Peyer's patch (tissue), 4 donors: ENCODE measurements at regions not wholly inside any gene's neighbourhood (a gene's known extent, or its start where the extent isn't known, plus 50 kb on each side); places are given as distances from the start of the nearest gene placed in this dataset.

Source experiments
- DNase-seq, 3 donors: peaks; one replicate each; pipeline ENCODE4 v3.0.0-alpha.2; 2017 to 2019
- H3K27ac ChIP-seq, 4 donors: fragments of 200-600 bp; sonication (generic); one replicate each; pipeline ENCODE4 v1.5.1; 2016 to 2019
- H3K27me3 ChIP-seq, 2 donors: fragments of 200-600 bp; sonication (generic); one replicate each; pipeline ENCODE4 v1.5.1; 2019
- H3K36me3 ChIP-seq, 3 donors: fragments of 200-600 bp; sonication (generic); one replicate each; pipeline ENCODE4 v1.5.1; 2016 to 2019
- H3K4me1 ChIP-seq, 4 donors: fragments of 200-600 bp; sonication (generic); one replicate each; pipeline ENCODE4 v1.5.1; 2016 to 2019
- H3K4me3 ChIP-seq, 4 donors: fragments of 200-600 bp; sonication (generic); 1 replicate in 3 of 4; 2 replicates in 1 of 4; pipeline ENCODE4 v1.5.1; 2016 to 2019; ENCODE audit warnings: mild to moderate bottlenecking in 1 of 4
- H3K9me3 ChIP-seq, 4 donors: fragments of 200-600 bp; sonication (generic); one replicate each; pipeline ENCODE4 v1.5.1; 2016 to 2019; ENCODE audit warnings: mild to moderate bottlenecking in 1 of 4
- CTCF ChIP-seq, 6 experiments: fragments of 450-650 bp in 4 of 6; fragments of 200-600 bp in 2 of 6; sonication (generic) in 1 of 6; IDR thresholded peaks; one replicate each; pipeline ENCODE4 v1.5.1; 2017 to 2019; ENCODE audit warnings: antibody characterized with exemption in 6 of 6, mild to moderate bottlenecking in 3 of 6, moderate library complexity in 1 of 6
- POLR2A ChIP-seq, 2 donors: fragments of 450-650 bp; IDR thresholded peaks; one replicate each; pipeline ENCODE4 v1.5.1; 2017; ENCODE audit warnings: antibody characterized with exemption in 2 of 2, mild to moderate bottlenecking in 2 of 2, moderate library complexity in 2 of 2

- Histone ChIP-seq H3K27me3 (no peaks in the 10 kb centered on the region), H3K4me1 (no peaks in the 10 kb centered on the region), H3K4me3 (no peak overlapping the region), H3K36me3 (no peaks in the 10 kb centered on the region), H3K27ac (no peak overlapping the region), H3K9me3 (no peaks in the 10 kb centered on the region)
- peak in 1 of 3 donors; percentile 36 for DNase-seq
- TF ChIP-seq CTCF (IDR thresholded peaks at IDR 0.05) (no peak), POLR2A (IDR thresholded peaks at IDR 0.05) (no peak)
Observed at GRCh38 chr1:30641572-30642353, 81.6 kb downstream of the MATN1 start.

- H3K4me1 ChIP-seq, result no peaks in the 10 kb centered on the region
- no peak overlapping the region for H3K27ac ChIP-seq
- H3K27me3 ChIP-seq, result no peaks in the 10 kb centered on the region
- peak in 1 of 3 donors; percentile 36 for DNase-seq
- H3K4me3 ChIP-seq, result no peak overlapping the region
- no peaks in the 10 kb centered on the region for H3K36me3 ChIP-seq
- H3K9me3 ChIP-seq, result no peaks in the 10 kb centered on the region
- no peak for TF ChIP-seq POLR2A (IDR thresholded peaks at IDR 0.05)
- TF ChIP-seq CTCF (IDR thresholded peaks at IDR 0.05), result no peak
Observed at GRCh38 chr1:30639881-30640452, 83.4 kb downstream of the MATN1 start.

- TF ChIP-seq POLR2A (IDR thresholded peaks at IDR 0.05) (no peak), CTCF (IDR thresholded peaks at IDR 0.05) (no peak)
- Histone ChIP-seq H3K4me1 (no peaks in the 10 kb centered on the region), H3K9me3 (no peaks in the 10 kb centered on the region), H3K4me3 (no peak overlapping the region), H3K27me3 (no peaks in the 10 kb centered on the region), H3K27ac (no peak overlapping the region), H3K36me3 (no peaks in the 10 kb centered on the region)
- DNase-seq, result peak in 1 of 3 donors; percentile 16
Observed at GRCh38 chr1:30638811-30639210, 84.6 kb downstream of the MATN1 start.

- no peaks in the 10 kb centered on the region for H3K9me3 ChIP-seq
- TF ChIP-seq POLR2A (IDR thresholded peaks at IDR 0.05) (no peak), CTCF (IDR thresholded peaks at IDR 0.05) (no peak)
- no peak overlapping the region for H3K27ac ChIP-seq
- no peaks in the 10 kb centered on the region for H3K27me3 ChIP-seq
- H3K36me3 ChIP-seq, result no peaks in the 10 kb centered on the region
- DNase-seq, result no peak
- H3K4me3 ChIP-seq, result no peak overlapping the region
- no peaks in the 10 kb centered on the region for H3K4me1 ChIP-seq
Observed at GRCh38 chr1:30638086-30638485, 85.3 kb downstream of the MATN1 start.

- Histone ChIP-seq H3K27me3 (no peaks in the 10 kb centered on the region), H3K4me3 (no peak overlapping the region), H3K36me3 (no peaks in the 10 kb centered on the region), H3K4me1 (no peaks in the 10 kb centered on the region), H3K9me3 (no peaks in the 10 kb centered on the region), H3K27ac (no peak overlapping the region)
- TF ChIP-seq POLR2A (IDR thresholded peaks at IDR 0.05), result no peak
- no peak for TF ChIP-seq CTCF (IDR thresholded peaks at IDR 0.05)
- peak in 1 of 3 donors; percentile 21 for DNase-seq
Observed at GRCh38 chr1:30637183-30637980, 86.0 kb downstream of the MATN1 start.
